HG02623 (cell line): ENCODE measurements at regions not wholly inside any gene's neighbourhood (a gene's known extent, or its start where the extent isn't known, plus 50 kb on each side); places are given as distances from the start of the nearest gene placed in this dataset.
"Not testable (repeated sequence)": the region's sequence is repeated elsewhere in the genome, so short reads cannot be mapped to it uniquely, and the experiment has no call there.

ENCODE experiments used
- ATAC-seq: cut with Tn5 transposase; IDR thresholded peaks from one replicate; pipeline ENCODE4 v1.9.1; 2021; ENCODE audit warnings: moderate library complexity; ENCODE audit not compliant: unreplicated experiment

DNA sequence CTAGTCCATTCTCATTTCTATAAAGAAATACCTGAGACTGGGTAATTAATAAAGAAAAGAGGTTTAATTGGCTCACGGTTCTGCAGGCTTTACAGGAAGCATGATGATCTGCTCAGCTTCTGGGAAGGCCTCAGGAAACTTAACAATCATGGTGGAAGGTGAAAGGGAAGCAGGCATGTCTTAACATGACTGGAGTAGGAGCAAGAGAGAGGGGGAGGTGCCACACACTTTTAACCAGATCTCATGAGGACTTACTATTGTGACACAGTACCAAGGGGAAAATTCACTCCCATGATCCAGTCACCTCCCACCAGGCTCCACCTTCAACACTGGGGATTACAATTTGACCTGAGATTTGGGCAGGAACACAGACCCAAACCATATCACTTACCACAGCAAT is 310.1 kb downstream of the SH3GL2 start:
- not testable (repeated sequence) for ATAC-seq

- ATAC-seq: no peak
Observed at GRCh38 chr9:17894501-17895160, 315.8 kb downstream of the SH3GL2 start.

DNA sequence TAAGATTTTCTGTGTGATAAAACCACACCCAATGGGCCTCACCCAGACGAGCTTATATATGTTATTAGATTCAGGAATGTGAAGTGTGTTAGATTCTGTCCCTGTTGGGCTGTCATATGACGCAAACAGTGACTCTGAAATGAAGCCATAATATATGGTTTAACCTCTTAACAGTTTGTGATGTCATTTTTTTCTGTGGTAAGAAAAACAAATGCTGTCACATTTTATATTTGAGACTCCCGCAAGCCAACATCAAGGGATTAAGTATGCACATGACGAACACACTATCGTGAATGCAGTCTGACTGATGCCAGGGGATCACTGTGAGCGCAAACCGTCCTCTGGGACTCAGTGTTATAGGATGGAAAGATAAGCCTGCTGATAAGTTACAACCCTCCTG is 321.7 kb downstream of the SH3GL2 start:
- ATAC-seq: no peak

DNA sequence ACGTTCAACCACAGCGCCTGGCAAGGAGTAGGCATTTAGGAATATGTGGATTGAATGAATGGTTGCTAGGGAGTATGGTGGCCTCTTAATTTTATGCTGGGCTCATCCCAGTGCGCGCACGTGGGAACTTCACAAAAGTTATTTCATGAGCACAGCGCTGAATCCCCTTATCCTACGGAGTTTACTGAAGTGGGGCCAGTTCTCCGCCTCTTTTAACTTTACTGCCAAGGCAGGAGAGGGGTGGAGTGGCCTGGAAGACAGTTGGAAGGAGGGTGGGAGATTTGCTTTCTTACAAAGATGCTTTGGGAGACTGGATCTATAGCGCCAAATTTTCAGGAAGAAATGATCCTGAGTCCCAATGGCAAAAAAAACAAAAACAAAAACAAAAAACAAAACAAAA is 326.5 kb downstream of the SH3GL2 start:
- no peak for ATAC-seq

DNA sequence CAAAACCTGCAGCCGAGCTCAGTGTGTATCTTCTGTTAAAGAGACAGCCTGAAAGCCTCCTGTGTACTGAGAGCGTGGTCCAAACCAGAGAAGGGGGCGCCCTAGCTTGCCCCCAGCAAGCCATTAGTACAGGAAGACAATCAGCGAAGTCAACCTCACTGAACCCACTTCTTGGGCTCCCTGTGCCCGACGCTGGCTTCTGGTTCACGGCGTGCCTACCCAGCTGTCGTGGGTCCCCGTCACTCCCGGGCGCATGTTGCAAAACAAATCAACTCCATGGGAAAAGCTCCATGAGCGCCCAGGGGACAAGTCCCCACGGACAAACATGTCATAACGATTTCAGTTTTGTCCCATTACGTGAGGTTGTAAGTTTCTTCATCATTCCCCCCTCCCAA is 326.9 kb downstream of the SH3GL2 start:
- ATAC-seq: no peak

GRCh38 chr9:17906176-17906840 is 327.4 kb downstream of the SH3GL2 start:
- ATAC-seq: no peak

DNA sequence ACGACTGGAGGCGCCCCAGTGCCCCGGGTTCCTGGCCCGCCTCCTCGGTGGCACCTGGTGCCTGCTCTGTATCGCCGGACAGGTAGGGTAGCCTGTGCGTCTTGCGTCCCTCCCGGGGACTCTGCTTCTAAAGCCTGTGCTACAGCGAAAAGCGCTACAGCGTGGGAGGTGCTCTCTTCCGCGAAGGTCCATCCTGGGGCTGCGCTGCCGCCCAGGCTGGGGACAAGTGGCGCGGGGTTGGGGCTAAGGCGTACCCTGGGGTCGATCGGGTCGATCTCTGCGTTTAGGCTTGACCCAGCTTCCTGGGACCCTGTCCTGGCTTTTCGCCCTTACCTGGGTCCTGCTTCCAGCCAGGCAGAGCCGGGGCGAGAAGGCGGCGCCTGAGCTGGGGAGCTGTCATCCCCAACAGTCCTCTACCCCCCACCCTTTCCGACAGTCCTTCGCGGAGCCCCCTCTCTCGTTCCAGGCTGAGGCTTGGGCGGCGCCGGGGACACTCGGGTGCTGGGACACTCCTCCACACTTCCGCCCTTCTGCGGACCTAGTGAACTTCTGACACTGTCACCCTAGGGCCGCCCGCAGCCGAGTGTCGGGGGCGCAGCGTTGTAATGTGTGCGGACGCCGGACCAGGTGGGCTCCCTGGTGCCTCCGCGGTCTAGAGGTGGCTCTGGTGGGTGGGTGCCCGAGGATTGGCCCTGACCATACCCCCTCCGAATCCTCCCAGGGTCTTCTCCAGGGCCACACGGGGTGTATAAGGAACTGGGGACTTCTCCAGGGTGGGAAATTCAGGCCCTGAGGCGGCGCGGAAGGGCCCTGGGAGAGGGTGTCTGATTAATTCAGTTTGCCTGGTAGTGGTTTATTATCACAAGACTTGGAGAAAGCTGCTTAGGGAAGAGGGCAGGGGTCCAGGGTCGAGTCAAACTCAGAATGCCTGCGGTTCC is 328.2 kb downstream of the SH3GL2 start:
- no peak for ATAC-seq

DNA sequence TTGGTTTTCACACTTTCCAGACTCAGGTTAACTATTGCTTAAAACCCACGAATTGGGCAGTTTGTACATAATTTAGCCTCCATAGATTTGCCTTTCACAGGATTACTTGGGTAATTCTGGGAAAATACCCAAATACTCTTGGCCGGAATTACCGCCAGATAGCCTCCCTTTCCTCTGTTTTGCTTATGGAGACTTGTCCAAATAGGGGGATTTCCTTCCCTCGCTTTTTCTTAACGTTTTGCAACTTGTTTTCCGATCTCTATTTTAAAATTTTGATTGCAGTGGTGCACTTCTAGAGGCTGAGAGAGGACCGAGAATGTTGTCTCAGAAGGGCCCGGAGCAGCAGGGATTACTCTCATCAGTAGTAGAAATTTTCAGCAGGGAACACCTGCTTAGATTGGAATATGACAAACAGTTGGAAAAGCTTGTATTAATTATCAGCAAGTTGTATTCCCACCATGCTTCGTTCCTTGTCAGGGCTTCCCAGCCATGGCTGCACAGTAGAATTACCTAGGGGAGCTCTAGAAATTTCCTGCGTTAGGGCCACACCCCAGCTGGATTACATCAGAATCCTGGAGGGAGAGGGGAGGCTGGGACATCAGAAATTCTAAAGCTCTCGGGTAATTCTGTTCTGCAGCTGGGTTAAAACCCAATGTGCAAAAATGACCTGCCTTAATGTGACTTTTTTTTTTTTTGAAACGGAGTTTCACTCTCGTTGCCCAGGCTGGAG is 329.1 kb downstream of the SH3GL2 start:
- no peak for ATAC-seq

GRCh38 chr9:17926246-17926645 is 347.4 kb downstream of the SH3GL2 start:
- no peak for ATAC-seq

DNA sequence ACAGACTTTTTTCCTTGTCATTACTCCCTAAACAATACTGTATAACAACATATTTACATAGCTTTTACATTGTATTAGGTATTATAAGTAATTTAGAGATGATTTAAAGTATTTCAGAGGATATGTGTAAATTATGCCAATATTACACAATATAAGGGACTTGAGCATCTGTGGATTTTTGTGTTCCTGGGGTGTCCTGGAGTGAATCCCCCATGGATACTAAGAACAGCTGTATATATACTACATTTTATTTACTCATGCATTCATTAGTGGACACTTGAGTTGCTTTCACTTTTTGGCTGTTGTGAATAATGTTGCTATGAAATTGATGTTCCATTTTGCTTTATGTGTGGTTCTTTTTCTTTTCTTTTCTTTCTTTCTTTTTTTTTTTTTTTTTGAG is 348.8 kb downstream of the SH3GL2 start:
- ATAC-seq: no peak

DNA sequence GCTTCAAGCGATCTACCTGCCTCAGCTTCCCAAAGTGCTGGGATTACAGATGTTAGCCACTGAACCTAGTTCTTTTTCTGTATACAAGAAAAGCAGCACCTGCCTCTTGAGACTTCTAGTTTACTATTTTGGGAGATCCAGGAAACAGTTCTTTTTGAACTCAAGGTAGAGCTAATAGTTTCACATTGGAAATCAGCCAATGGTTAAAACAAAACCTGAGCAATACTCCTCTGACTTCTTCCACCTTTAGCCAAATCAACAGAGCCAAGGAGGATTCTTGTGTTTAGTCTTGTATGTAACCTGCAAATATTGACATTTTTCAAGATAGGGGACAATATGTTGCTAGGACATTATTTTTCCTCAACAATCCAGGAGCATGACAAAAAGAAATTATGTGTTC is 349.4 kb downstream of the SH3GL2 start:
- ATAC-seq: peak; percentile 44

GRCh38 chr9:17928768-17929167 is 349.9 kb downstream of the SH3GL2 start:
- no peak for ATAC-seq

DNA sequence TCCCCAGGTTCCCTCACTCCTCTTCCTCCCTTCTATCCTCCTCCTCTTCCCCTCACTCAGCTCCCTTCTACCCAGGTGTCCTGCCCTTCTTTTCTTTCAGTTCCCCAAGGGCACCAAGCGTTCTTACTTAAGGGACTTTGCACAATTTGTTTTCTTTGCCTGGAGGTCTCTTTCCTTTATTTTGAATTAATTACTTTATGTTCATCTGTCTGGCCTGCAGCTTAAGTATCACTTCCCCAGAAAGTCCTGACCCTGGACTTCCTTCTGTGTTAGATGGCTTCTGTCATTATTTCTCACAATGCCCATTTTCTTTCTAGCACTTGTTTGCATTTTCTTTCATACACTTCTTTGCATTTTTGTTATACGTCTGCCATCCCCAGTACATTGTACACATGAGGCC is 350.6 kb downstream of the SH3GL2 start:
- ATAC-seq: no peak

- no peak for ATAC-seq
Observed at GRCh38 chr9:17930071-17930470, 351.2 kb downstream of the SH3GL2 start.

DNA sequence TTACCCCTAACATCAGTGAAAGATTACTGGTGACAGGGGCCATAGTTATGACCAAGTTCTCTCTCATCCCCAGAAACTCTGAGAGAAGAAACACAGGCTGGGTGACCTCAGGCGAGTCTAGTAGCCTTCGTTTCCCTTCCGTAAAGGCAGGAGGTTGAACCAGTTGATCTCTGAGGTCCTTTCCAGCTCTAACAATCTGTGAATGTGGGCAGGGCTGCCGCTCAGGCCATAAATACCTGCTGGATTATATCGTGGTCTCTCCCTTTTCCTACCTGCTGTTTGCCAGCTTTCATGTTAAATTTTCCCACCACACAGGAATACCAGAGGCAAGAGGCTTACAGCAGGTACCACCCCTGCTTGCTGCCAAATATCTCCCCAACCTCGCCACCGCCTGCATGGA is 357.5 kb downstream of the SH3GL2 start:
- no peak for ATAC-seq

- no peak for ATAC-seq
Observed at GRCh38 chr9:17938035-17938655, 359.3 kb downstream of the SH3GL2 start.

GRCh38 chr9:17942498-17942897 is 363.6 kb downstream of the SH3GL2 start:
- ATAC-seq: no peak

- no peak for ATAC-seq
Observed at GRCh38 chr9:17955409-17955808, 376.5 kb downstream of the SH3GL2 start.

GRCh38 chr9:17958363-17958762 is 379.5 kb downstream of the SH3GL2 start:
- no peak for ATAC-seq

GRCh38 chr9:17962747-17963146 is 383.9 kb downstream of the SH3GL2 start:
- ATAC-seq: no peak

DNA sequence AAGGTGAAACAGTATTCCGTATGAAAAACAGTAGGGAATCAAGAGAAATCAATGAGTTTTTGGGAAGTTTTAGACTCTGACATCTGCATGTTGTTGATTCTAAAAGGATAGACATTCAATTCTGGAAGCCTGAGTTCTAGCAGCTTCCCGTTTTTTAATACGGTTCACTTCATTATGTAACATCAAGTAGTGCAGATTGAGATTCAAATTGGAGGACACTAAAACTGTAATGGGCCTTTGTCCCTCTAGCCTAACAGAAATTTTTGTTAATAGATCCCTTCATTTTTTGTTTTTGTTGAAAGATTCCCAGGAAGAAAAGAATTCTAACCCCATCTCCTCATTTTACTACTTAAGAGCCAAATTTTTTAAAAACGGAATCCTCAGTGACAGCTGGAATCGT is 384.6 kb downstream of the SH3GL2 start:
- ATAC-seq: no peak
